ENCODE measurements at regions not wholly inside any gene's neighbourhood (a gene's known extent, or its start where the extent isn't known, plus 50 kb on each side); places are given as distances from the start of the nearest gene placed in this dataset.

- Mint-ChIP-seq H3K4me1 (peaks cover 5% of the 10 kb centered on the region), H3K27me3 (ENCODE audit: insufficient read depth) (no peaks in the 10 kb centered on the region), H3K4me3 (no peak overlapping the region), H3K27ac (no peak overlapping the region), H3K9me3 (no peaks in the 10 kb centered on the region), H3K36me3 (ENCODE audit: low read depth) (no peaks in the 10 kb centered on the region)
- Histone ChIP-seq H3K36me3 (ENCODE audit: control insufficient read depth, insufficient read depth, low read length) (no peaks in the 10 kb centered on the region), H3K9me3 (ENCODE audit: control insufficient read depth, low read length) (no peaks in the 10 kb centered on the region), H3K4me3 (ENCODE audit: low read length) (no peak overlapping the region), H3K9ac (ENCODE audit: extremely low read depth, low read length, poor library complexity, severe bottlenecking) (no peak overlapping the region), H3K27me3 (ENCODE audit: control insufficient read depth, insufficient read depth, low read length, poor library complexity, severe bottlenecking) (no peaks in the 10 kb centered on the region), H3K4me1 (ENCODE audit: control insufficient read depth, insufficient read depth, low read length) (no peaks in the 10 kb centered on the region), H3K27ac (ENCODE audit: low read depth, low read length) (no peak overlapping the region)
- WGBS, 2 experiments (ENCODE audit: insufficient coverage in 1 of 2, insufficient read length in 1 of 2): 94 to 100% methylated on average over 4 to 6 of the region's 6 CpGs
- no peak for DNase-seq
- no peak for TF ChIP-seq CTCF (conservative IDR thresholded peaks at IDR 0.05)
Observed at GRCh38 chr11:109822436-109823102, 270.6 kb upstream of the ZC3H12C start.

GRCh38 chr11:109828387-109828786 is 264.8 kb upstream of the ZC3H12C start:
- H3K36me3 ChIP-seq (ENCODE audit: control insufficient read depth, insufficient read depth, low read length): no peaks in the 10 kb centered on the region
- Mint-ChIP-seq H3K4me1 (no peaks in the 10 kb centered on the region), H3K9me3 (peaks cover 3% of the 10 kb centered on the region), H3K36me3 (ENCODE audit: low read depth) (no peaks in the 10 kb centered on the region), H3K27me3 (ENCODE audit: insufficient read depth) (no peaks in the 10 kb centered on the region), H3K4me3 (no peak overlapping the region), H3K27ac (no peak overlapping the region)
- no peak for DNase-seq
- H3K4me3 ChIP-seq (ENCODE audit: low read length): no peak overlapping the region
- no peaks in the 10 kb centered on the region for H3K27me3 ChIP-seq (ENCODE audit: control insufficient read depth, insufficient read depth, low read length, poor library complexity, severe bottlenecking)
- no peaks in the 10 kb centered on the region for H3K9me3 ChIP-seq (ENCODE audit: control insufficient read depth, low read length)
- H3K27ac ChIP-seq (ENCODE audit: low read depth, low read length): no peak overlapping the region
- H3K4me1 ChIP-seq (ENCODE audit: control insufficient read depth, insufficient read depth, low read length): no peaks in the 10 kb centered on the region
- TF ChIP-seq CTCF (conservative IDR thresholded peaks at IDR 0.05): no peak
- 90 to 100% methylated on average over 1 of the region's 1 CpG for WGBS, 2 experiments (ENCODE audit: insufficient coverage in 1 of 2, insufficient read length in 1 of 2)
- no peak overlapping the region for H3K9ac ChIP-seq (ENCODE audit: extremely low read depth, low read length, poor library complexity, severe bottlenecking)

- Mint-ChIP-seq H3K9me3 (no peaks in the 10 kb centered on the region), H3K27me3 (ENCODE audit: insufficient read depth) (peaks cover 1% of the 10 kb centered on the region), H3K4me1 (no peaks in the 10 kb centered on the region), H3K4me3 (no peak overlapping the region), H3K36me3 (ENCODE audit: low read depth) (no peaks in the 10 kb centered on the region), H3K27ac (no peak overlapping the region)
- H3K27ac ChIP-seq (ENCODE audit: low read depth, low read length): no peak overlapping the region
- H3K9ac ChIP-seq (ENCODE audit: extremely low read depth, low read length, poor library complexity, severe bottlenecking): no peak overlapping the region
- H3K27me3 ChIP-seq (ENCODE audit: control insufficient read depth, insufficient read depth, low read length, poor library complexity, severe bottlenecking): no peaks in the 10 kb centered on the region
- DNase-seq: no peak
- H3K36me3 ChIP-seq (ENCODE audit: control insufficient read depth, insufficient read depth, low read length): no peaks in the 10 kb centered on the region
- WGBS, 2 experiments (ENCODE audit: insufficient coverage in 1 of 2, insufficient read length in 1 of 2): 90 to 91% methylated on average over 3 to 4 of the region's 4 CpGs
- no peak overlapping the region for H3K4me3 ChIP-seq (ENCODE audit: low read length)
- peaks cover 5% of the 10 kb centered on the region for H3K9me3 ChIP-seq (ENCODE audit: control insufficient read depth, low read length)
- TF ChIP-seq CTCF (conservative IDR thresholded peaks at IDR 0.05): no peak
- H3K4me1 ChIP-seq (ENCODE audit: control insufficient read depth, insufficient read depth, low read length): no peaks in the 10 kb centered on the region
Observed at GRCh38 chr11:109838026-109838425, 255.2 kb upstream of the ZC3H12C start.
